GM12878 (cell line): ENCODE measurements at regions not wholly inside any gene's neighbourhood (a gene's known extent, or its start where the extent isn't known, plus 50 kb on each side); places are given as distances from the start of the nearest gene placed in this dataset.

Experiments
- ATAC-seq: fragments of 200-7000 bp; cut with Tn5 transposase; 3 replicates; pipeline ENCODE4 v1.9.1; 2020; ENCODE audit warnings: mild to moderate bottlenecking, moderate library complexity
- BruUV-seq: library from RNA; stranded (reverse); fragments of 400-500 nt; replicated peaks from 2 replicates; lab custom pipeline; 2021; lab: Mats Ljungman, UMichigan
- CTCF ChIA-PET: fragments of 300-600 bp; sonication (Branson Sonifier 250); formaldehyde crosslinking; extraction: SDS; loops from one replicate; lab custom pipeline; 2021; ENCODE audit warnings: inconsistent platforms; lab: Yijun Ruan, JAX
- POLR2A ChIA-PET: fragments of 350-600 bp; formaldehyde crosslinking; extraction: SDS; loops from one replicate; lab custom pipeline; 2021; ENCODE audit warnings: inconsistent platforms; lab: Charles Lee
- RAD21 ChIA-PET: fragments of 300-600 bp; sonication (Branson Sonifier 250); formaldehyde crosslinking; loops from one replicate; lab custom pipeline; 2023; ENCODE audit warnings: antibody characterized with exemption; ENCODE audit not compliant: unreplicated experiment; lab: Charles Lee
- SMC1A ChIA-PET: fragments of 300-600 bp; sonication (Branson Sonifier 250); formaldehyde crosslinking; loops from one replicate; lab custom pipeline; 2023; ENCODE audit not compliant: unreplicated experiment, uncharacterized antibody; lab: Charles Lee
- DNase-seq: peaks from one replicate; pipeline ENCODE4 v3.0.0-alpha.2; 2011; ENCODE audit warnings: low read depth, low spot score
- FAIRE-seq: peaks from 3 replicates; lab custom pipeline; 2011; peaks lifted over from hg19 to GRCh38; lab: Jason Lieb, UNC
- H2AFZ ChIP-seq: 2 replicates; pipeline ENCODE4 v1.6.0; 2011; ENCODE audit warnings: low read depth, low read length, control low read depth; ENCODE audit not compliant: control insufficient read depth
- H3K27ac ChIP-seq: 2 replicates; pipeline ENCODE4 v1.5.1; 2011; ENCODE audit warnings: control low read depth; ENCODE audit not compliant: control insufficient read depth, insufficient read depth
- H3K27me3 ChIP-seq, 2 experiments: replicated peaks in 1 of 2; 2 replicates each; pipeline versions ENCODE4 v1.6.0 to v1.6.1; 2011; ENCODE audit warnings: low read length in 1 of 2; ENCODE audit not compliant: control insufficient read depth in 2 of 2, insufficient read depth in 2 of 2
- H3K36me3 ChIP-seq, 2 experiments: 2 replicates each; pipeline ENCODE4 v1.5.1; 2011; ENCODE audit warnings: low read length in 1 of 2; ENCODE audit not compliant: control insufficient read depth in 2 of 2, insufficient read depth in 2 of 2
- H3K4me1 ChIP-seq: 2 replicates; pipeline ENCODE4 v1.6.1; 2011; ENCODE audit warnings: mild to moderate bottlenecking, low read length, moderate library complexity, mixed read lengths; ENCODE audit not compliant: control insufficient read depth, insufficient read depth
- H3K4me2 ChIP-seq: 2 replicates; pipeline ENCODE4 v1.6.0; 2011; ENCODE audit warnings: control low read depth; ENCODE audit not compliant: control insufficient read depth, insufficient read depth
- H3K4me3 ChIP-seq: fragments of 200-600 bp; sonication (generic); 2 replicates; pipeline ENCODE4 v1.5.1; 2016
- H3K79me2 ChIP-seq: 2 replicates; pipeline ENCODE4 v1.6.0; 2011; ENCODE audit warnings: low read length; ENCODE audit not compliant: control insufficient read depth, insufficient read depth
- H3K9ac ChIP-seq: 2 replicates; pipeline ENCODE4 v1.8.0; 2011; ENCODE audit warnings: low read length, control low read depth, mixed read lengths; ENCODE audit not compliant: control insufficient read depth, insufficient read depth
- H3K9me3 ChIP-seq: replicated peaks from 3 replicates; pipeline ENCODE4 v1.5.1; 2011; ENCODE audit warnings: mild to moderate bottlenecking, low read length; ENCODE audit not compliant: control insufficient read depth, insufficient read depth
- H4K20me1 ChIP-seq: 2 replicates; pipeline ENCODE4 v1.6.0; 2011; ENCODE audit not compliant: control insufficient read depth, insufficient read depth
- BMI1 ChIP-seq: fragments of 450-650 bp; IDR thresholded peaks from 2 replicates; pipeline ENCODE4 v1.6.1; 2016; ENCODE audit warnings: mild to moderate bottlenecking, moderate library complexity, borderline replicate concordance
- MYC ChIP-seq: IDR thresholded peaks from 2 replicates; pipeline ENCODE4 v1.6.1; 2011; ENCODE audit warnings: mild to moderate bottlenecking, low read length, moderate library complexity, inconsistent platforms; ENCODE audit not compliant: insufficient read depth, insufficient replicate concordance, insufficient read length, severe bottlenecking
- NFYB ChIP-seq: IDR thresholded peaks from 2 replicates; pipeline ENCODE4 v1.6.1; 2011; ENCODE audit warnings: low read depth, mild to moderate bottlenecking, low read length, improper control_type of control experiment, moderate library complexity; ENCODE audit not compliant: insufficient read depth
- PML ChIP-seq: IDR thresholded peaks from 2 replicates; pipeline ENCODE4 v1.6.1; 2012; ENCODE audit warnings: low read length, inconsistent platforms
- TCF7 ChIP-seq: IDR thresholded peaks from 2 replicates; pipeline ENCODE4 v1.6.1; 2014; ENCODE audit warnings: antibody characterized with exemption, borderline replicate concordance
- WRNIP1 ChIP-seq: IDR thresholded peaks from 2 replicates; pipeline ENCODE4 v1.6.1; 2011; ENCODE audit warnings: low read depth, low read length, improper control_type of control experiment, borderline replicate concordance
- ZZZ3 ChIP-seq: IDR thresholded peaks from 2 replicates; pipeline ENCODE4 v1.6.1; 2011; ENCODE audit warnings: low read depth; ENCODE audit not compliant: control insufficient read depth, insufficient read length
- WGBS: methylation state at CpG from one replicate; pipeline ENCODE4 v1.1.6; 2016; ENCODE audit warnings: low lambda C conversion rate; ENCODE audit not compliant: insufficient replicate concordance, insufficient coverage; ENCODE audit errors: missing lambda C conversion rate; 5-methylcytosine and 5-hydroxymethylcytosine counted together
- in situ Hi-C: fragments of 300-500 bp; cut with MboI; formaldehyde crosslinking; loops from 9 replicates; pipeline ENCODE4 v1.14.3; 2018; ENCODE audit warnings: mixed read lengths
- intact Hi-C: fragments of 100-400 bp; cut with micrococcal nuclease; formaldehyde crosslinking; loops from one replicate; pipeline ENCODE4 v1.14.2; 2022; ENCODE audit not compliant: unreplicated experiment
- TF ChIP-seq, protein P1 (sequence below): fragments of 450-650 bp; IDR thresholded peaks from 2 replicates; pipeline ENCODE4 v1.6.1; 2017; ENCODE audit warnings: antibody characterized with exemption, mild to moderate bottlenecking, moderate library complexity

DNA sequence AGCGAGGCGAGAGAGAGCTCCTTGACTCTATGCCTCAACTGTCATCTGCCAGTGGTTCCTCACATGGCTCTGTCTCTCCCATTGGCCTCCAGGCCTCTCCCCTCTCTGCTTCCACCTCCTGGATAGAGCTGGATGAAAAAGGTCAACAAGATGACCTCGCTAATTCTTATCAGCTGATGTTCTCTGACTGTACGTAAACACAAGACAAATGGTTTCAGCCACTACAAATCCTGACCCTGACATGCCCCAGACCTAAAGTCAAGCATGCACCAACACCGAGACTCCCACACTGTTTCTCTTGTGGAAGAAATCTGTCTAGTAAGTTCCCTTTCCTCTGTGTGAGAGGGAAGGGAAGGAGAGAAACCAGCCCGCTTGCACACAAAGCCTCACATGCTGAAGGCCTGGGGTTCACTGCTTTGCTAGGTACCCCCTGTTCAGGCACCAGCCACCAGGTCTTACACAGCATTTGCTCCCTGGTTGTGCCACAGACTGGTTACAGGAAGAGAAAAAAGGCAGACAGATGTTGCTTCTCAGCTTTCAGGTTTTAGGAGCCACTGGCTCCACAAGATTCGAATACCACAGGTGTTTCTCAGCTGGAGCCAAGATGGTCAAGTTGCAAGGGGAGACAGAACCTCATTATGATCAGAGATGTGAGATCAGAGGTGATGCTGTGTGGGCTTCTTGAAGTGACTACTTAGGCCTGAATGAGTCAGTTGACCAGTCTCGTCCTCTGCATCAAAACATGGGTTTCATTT lies 592.5 kb downstream of the CCDC171 start:
- Histone ChIP-seq H3K36me3 (no peaks in the 10 kb centered on the region), H3K9me3 (no peaks in the 10 kb centered on the region), H2AFZ (no peak overlapping the region), H3K4me1 (no peaks in the 10 kb centered on the region), H4K20me1 (no peaks in the 10 kb centered on the region), H3K79me2 (no peaks in the 10 kb centered on the region)
- DNase-seq = no peak
- no TSS peak for BruUV-seq
- intact Hi-C loops = no loop called here
- ChIA-PET CTCF (no interaction called here), RAD21 (no interaction called here)
- 22% methylated on average over 8 of the region's 8 CpGs for WGBS
- FAIRE-seq = no peak
- no peak for TF ChIP-seq PML
- TF ChIP-seq, protein P1, sequence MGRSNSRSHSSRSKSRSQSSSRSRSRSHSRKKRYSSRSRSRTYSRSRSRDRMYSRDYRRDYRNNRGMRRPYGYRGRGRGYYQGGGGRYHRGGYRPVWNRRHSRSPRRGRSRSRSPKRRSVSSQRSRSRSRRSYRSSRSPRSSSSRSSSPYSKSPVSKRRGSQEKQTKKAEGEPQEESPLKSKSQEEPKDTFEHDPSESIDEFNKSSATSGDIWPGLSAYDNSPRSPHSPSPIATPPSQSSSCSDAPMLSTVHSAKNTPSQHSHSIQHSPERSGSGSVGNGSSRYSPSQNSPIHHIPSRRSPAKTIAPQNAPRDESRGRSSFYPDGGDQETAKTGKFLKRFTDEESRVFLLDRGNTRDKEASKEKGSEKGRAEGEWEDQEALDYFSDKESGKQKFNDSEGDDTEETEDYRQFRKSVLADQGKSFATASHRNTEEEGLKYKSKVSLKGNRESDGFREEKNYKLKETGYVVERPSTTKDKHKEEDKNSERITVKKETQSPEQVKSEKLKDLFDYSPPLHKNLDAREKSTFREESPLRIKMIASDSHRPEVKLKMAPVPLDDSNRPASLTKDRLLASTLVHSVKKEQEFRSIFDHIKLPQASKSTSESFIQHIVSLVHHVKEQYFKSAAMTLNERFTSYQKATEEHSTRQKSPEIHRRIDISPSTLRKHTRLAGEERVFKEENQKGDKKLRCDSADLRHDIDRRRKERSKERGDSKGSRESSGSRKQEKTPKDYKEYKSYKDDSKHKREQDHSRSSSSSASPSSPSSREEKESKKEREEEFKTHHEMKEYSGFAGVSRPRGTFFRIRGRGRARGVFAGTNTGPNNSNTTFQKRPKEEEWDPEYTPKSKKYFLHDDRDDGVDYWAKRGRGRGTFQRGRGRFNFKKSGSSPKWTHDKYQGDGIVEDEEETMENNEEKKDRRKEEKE = no peak
- TF ChIP-seq WRNIP1 = no peak
- TF ChIP-seq NFYB = no peak
- TF ChIP-seq BMI1 = no peak
- TF ChIP-seq ZZZ3 = no peak
- TF ChIP-seq TCF7 = no peak
- no peak for TF ChIP-seq MYC
- TF ChIP-seq, all 136 proteins: peak for 0
- Histone ChIP-seq H3K27me3 (no peaks in the 10 kb centered on the region), H3K9ac (no peak overlapping the region), H3K27ac (no peak overlapping the region), H3K4me3 (no peak overlapping the region), H3K4me2 (no peak overlapping the region)
- POLR2A ChIA-PET = no interaction called here
- in situ Hi-C loops = no loop called here
- ATAC-seq = peak; percentile 84
- SMC1A ChIA-PET = interaction anchor here (0.9 kb wide), 1 partner anchor 302 kb away, joined by 3 read pairs; no protein-coding TSS in a partner anchor
